Peyer's patch (tissue), 4 donors: ENCODE measurements at regions not wholly inside any gene's neighbourhood (a gene's known extent, or its start where the extent isn't known, plus 50 kb on each side); places are given as distances from the start of the nearest gene placed in this dataset.

ENCODE experiments used
- DNase-seq, 3 donors: peaks; one replicate each; pipeline ENCODE4 v3.0.0-alpha.2; 2017 to 2019
- H3K27ac ChIP-seq, 4 donors: fragments of 200-600 bp; sonication (generic); one replicate each; pipeline ENCODE4 v1.5.1; 2016 to 2019
- H3K27me3 ChIP-seq, 2 donors: fragments of 200-600 bp; sonication (generic); one replicate each; pipeline ENCODE4 v1.5.1; 2019
- H3K36me3 ChIP-seq, 3 donors: fragments of 200-600 bp; sonication (generic); one replicate each; pipeline ENCODE4 v1.5.1; 2016 to 2019
- H3K4me1 ChIP-seq, 4 donors: fragments of 200-600 bp; sonication (generic); one replicate each; pipeline ENCODE4 v1.5.1; 2016 to 2019
- H3K4me3 ChIP-seq, 4 donors: fragments of 200-600 bp; sonication (generic); 1 replicate in 3 of 4; 2 replicates in 1 of 4; pipeline ENCODE4 v1.5.1; 2016 to 2019; ENCODE audit warnings: mild to moderate bottlenecking in 1 of 4
- H3K9me3 ChIP-seq, 4 donors: fragments of 200-600 bp; sonication (generic); one replicate each; pipeline ENCODE4 v1.5.1; 2016 to 2019; ENCODE audit warnings: mild to moderate bottlenecking in 1 of 4
- POLR2A ChIP-seq, 2 donors: fragments of 450-650 bp; IDR thresholded peaks; one replicate each; pipeline ENCODE4 v1.5.1; 2017; ENCODE audit warnings: antibody characterized with exemption in 2 of 2, mild to moderate bottlenecking in 2 of 2, moderate library complexity in 2 of 2
- TF ChIP-seq, protein P1 (sequence below), 6 experiments: fragments of 450-650 bp in 4 of 6; fragments of 200-600 bp in 2 of 6; sonication (generic) in 1 of 6; IDR thresholded peaks; one replicate each; pipeline ENCODE4 v1.5.1; 2017 to 2019; ENCODE audit warnings: antibody characterized with exemption in 6 of 6, mild to moderate bottlenecking in 3 of 6, moderate library complexity in 1 of 6

DNA sequence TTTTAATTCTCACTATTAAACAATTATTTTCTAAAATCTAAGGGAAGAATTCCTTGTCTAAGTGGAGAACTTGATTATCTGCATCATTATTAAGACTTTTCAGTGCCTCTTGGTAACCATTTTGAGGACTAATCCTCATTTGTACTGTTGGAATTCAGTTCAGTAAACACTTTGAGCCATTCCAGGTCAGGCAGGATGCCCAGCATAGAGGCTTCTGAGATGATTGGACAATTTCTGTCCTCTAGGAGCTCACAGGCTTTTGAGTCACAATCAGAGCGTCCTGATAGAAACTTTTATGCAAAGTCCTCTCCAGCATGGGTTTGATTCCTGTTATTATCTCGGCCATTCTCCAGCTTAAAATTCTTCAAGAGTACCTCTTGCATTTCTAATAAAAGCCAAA, 1304.6 kb downstream of the EPHA7 start:
- DNase-seq = no peak
- no peak for TF ChIP-seq POLR2A (IDR thresholded peaks at IDR 0.05)
- TF ChIP-seq, protein P1, sequence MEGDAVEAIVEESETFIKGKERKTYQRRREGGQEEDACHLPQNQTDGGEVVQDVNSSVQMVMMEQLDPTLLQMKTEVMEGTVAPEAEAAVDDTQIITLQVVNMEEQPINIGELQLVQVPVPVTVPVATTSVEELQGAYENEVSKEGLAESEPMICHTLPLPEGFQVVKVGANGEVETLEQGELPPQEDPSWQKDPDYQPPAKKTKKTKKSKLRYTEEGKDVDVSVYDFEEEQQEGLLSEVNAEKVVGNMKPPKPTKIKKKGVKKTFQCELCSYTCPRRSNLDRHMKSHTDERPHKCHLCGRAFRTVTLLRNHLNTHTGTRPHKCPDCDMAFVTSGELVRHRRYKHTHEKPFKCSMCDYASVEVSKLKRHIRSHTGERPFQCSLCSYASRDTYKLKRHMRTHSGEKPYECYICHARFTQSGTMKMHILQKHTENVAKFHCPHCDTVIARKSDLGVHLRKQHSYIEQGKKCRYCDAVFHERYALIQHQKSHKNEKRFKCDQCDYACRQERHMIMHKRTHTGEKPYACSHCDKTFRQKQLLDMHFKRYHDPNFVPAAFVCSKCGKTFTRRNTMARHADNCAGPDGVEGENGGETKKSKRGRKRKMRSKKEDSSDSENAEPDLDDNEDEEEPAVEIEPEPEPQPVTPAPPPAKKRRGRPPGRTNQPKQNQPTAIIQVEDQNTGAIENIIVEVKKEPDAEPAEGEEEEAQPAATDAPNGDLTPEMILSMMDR (IDR thresholded peaks at IDR 0.05) = no peak
- H3K27ac ChIP-seq = no peak overlapping the region
- H3K4me1 ChIP-seq = no peaks in the 10 kb centered on the region
- no peaks in the 10 kb centered on the region for H3K36me3 ChIP-seq
- no peak overlapping the region for H3K4me3 ChIP-seq
- no peaks in the 10 kb centered on the region for H3K27me3 ChIP-seq
- H3K9me3 ChIP-seq = no peaks in the 10 kb centered on the region

DNA sequence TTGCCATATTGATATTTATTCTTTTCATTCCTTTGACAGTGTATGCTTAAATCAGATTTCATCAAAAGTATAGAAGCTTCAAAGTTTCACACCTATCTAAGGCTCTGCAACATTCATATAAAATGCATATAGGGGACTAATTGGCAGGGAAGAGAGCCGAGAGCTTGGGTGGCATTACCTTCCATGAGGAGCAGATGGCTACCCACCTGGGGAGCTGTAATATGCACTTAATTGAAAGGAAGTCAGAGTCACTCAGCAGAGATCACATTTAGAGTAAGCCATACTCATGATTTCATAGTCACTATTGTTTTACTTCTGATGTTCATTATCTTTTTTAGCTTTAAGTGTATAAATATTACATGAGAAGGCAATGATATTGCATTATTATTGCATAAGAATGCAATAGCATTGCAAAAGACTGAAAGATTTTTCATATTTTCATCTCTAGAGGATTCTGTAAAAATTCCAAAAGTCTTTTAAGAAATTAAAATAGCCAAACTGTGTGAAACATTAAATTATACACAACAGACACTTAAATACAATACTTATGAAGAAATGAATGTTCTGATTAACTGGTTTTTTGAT, 1305.2 kb downstream of the EPHA7 start:
- no peak overlapping the region for H3K27ac ChIP-seq
- TF ChIP-seq, protein P1 (IDR thresholded peaks at IDR 0.05) = no peak
- TF ChIP-seq POLR2A (IDR thresholded peaks at IDR 0.05) = no peak
- no peak overlapping the region for H3K4me3 ChIP-seq
- H3K36me3 ChIP-seq = no peaks in the 10 kb centered on the region
- H3K4me1 ChIP-seq = no peaks in the 10 kb centered on the region
- DNase-seq = no peak
- no peaks in the 10 kb centered on the region for H3K9me3 ChIP-seq
- H3K27me3 ChIP-seq = no peaks in the 10 kb centered on the region

DNA sequence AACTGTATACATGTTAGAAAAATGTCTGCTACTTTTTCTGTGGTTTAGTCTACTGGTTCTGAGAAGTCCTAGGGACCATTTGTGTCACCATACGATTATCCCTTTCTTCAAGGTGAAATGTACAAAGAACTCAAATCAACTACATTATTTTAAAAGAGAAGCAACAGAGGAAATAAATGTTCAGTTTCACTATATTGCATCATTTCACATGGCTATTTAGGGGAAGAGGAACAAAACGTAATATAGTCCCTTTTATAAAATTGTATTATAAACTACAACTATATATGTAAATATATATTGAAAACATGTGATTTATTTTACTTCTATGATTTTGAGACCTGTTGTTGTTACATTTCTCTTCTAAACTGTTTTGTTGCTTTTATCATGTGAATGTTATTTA, 1308.0 kb downstream of the EPHA7 start:
- no peaks in the 10 kb centered on the region for H3K27me3 ChIP-seq

DNA sequence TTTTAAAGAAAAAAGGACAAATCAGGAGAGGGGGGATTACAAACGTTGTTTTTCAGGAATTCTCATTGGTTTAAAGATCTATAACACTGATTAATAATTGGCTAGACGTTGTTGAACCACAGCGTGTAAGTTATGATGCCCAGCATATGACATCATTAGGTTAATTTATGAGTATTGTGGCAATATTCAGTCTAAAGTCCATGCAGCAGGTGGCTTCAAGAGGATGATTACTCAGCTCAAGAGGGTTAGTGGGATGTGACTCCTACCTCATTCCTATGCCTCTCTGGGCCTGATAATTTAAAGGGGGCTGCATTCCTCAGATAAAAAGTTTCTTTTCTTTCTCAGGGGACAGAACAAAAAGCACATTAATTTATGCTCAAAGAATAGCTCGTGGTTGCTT, 1309.0 kb downstream of the EPHA7 start:
- TF ChIP-seq POLR2A (IDR thresholded peaks at IDR 0.05) = no peak
- TF ChIP-seq, protein P1 (IDR thresholded peaks at IDR 0.05) = no peak

More for the DNA sequence above, 1308.0 kb downstream of the EPHA7 start:
- Histone ChIP-seq H3K27ac (no peak overlapping the region), H3K4me1 (no peaks in the 10 kb centered on the region), H3K4me3 (no peak overlapping the region), H3K9me3 (no peaks in the 10 kb centered on the region), H3K36me3 (no peaks in the 10 kb centered on the region)
- TF ChIP-seq, protein P1 (IDR thresholded peaks at IDR 0.05) = no peak
- TF ChIP-seq POLR2A (IDR thresholded peaks at IDR 0.05) = no peak
- no peak for DNase-seq

DNA sequence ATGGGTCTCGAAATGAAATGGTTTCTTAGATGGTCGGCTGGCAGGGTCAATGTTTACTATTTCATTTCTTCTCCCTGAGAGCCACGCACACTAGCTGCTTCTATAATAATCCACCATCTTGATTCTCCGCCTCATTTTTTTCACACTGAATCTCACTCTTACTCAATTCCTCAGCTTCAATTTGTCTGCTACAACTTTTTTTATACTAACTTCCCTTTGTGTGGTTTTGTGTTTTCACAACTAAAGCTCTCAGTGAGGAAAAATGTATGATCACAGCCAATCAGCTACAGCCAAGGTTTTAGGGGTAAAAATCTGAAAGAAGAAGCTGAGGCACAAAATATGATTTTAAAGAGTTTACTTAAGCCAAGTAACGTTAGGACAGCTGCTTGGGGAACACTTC, 1309.4 kb downstream of the EPHA7 start:
- no peaks in the 10 kb centered on the region for H3K9me3 ChIP-seq
- no peaks in the 10 kb centered on the region for H3K27me3 ChIP-seq
- no peak overlapping the region for H3K4me3 ChIP-seq
- TF ChIP-seq, protein P1 (IDR thresholded peaks at IDR 0.05) = no peak
- no peak for TF ChIP-seq POLR2A (IDR thresholded peaks at IDR 0.05)
- H3K36me3 ChIP-seq = no peaks in the 10 kb centered on the region
- no peaks in the 10 kb centered on the region for H3K4me1 ChIP-seq
- no peak for DNase-seq
- H3K27ac ChIP-seq = no peak overlapping the region

More for the DNA sequence above, 1309.0 kb downstream of the EPHA7 start:
- Histone ChIP-seq H3K4me1 (no peaks in the 10 kb centered on the region), H3K9me3 (no peaks in the 10 kb centered on the region), H3K27ac (no peak overlapping the region), H3K4me3 (no peak overlapping the region), H3K27me3 (no peaks in the 10 kb centered on the region), H3K36me3 (no peaks in the 10 kb centered on the region)
- no peak for DNase-seq

DNA sequence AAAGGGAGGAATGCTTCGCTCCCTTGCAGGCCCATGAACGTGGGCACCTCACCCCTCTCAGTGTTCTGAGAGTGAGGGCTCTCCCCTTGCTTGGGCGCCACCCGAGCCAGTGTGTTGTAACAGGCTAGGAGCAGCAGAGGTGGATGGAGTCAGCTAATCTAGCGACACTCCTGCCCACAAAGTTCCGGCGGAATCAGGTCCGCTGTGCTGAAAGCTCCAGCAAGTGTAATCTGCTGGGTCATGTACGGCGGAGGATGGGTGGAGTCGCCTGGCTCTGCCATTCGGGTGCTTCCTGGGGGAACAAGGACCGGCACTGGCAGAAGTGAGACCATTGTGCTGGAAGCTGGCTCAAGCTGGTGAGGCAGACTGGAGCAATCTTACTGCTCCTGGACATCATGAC, 1310.1 kb downstream of the EPHA7 start:
- H3K4me1 ChIP-seq = no peaks in the 10 kb centered on the region
- H3K27ac ChIP-seq = no peak overlapping the region
- TF ChIP-seq, protein P1 (IDR thresholded peaks at IDR 0.05) = no peak
- TF ChIP-seq POLR2A (IDR thresholded peaks at IDR 0.05) = no peak
- no peaks in the 10 kb centered on the region for H3K9me3 ChIP-seq
- DNase-seq = no peak
- no peaks in the 10 kb centered on the region for H3K27me3 ChIP-seq
- H3K4me3 ChIP-seq = no peak overlapping the region
- no peaks in the 10 kb centered on the region for H3K36me3 ChIP-seq
